GM23338 (cell line): ENCODE measurements at regions not wholly inside any gene's neighbourhood (a gene's known extent, or its start where the extent isn't known, plus 50 kb on each side); places are given as distances from the start of the nearest gene placed in this dataset.

Experiments
- CTCF ChIP-seq, 2 experiments: fragments of 200-600 bp in 1 of 2; sonication (generic) in 1 of 2; conservative IDR thresholded peaks; 2 replicates each; pipeline versions ENCODE4 v1.5.1 to v1.6.1; 2016 to 2017; ENCODE audit warnings: antibody characterized with exemption in 2 of 2, low read depth in 2 of 2, mild to moderate bottlenecking in 2 of 2, moderate library complexity in 1 of 2
- TF ChIP-seq, protein P1 (sequence below): IDR thresholded peaks from one replicate; pipeline ENCODE4 v1.6.1; 2018; ENCODE audit warnings: antibody characterized with exemption; ENCODE audit not compliant: unreplicated experiment

DNA sequence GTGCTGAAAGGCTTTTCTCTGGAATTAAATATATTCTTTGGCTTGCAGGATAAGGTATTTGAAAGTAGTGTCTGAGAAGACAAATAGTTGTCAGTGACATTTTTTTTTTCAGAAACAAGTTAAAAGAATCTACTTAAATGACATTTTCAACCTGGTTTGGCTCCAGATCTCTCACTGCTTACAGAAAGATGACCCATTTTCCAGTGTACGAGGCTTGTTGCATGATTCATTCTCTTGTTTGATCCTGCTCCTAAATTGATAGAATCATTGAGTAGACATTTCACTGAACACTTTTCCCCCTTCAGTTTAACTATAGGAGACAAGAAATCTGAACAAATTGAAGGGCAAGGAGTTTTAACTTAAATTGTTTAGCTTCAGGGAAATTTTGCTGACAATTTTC, 546.1 kb downstream of the ZNF608 start:
- no peak for TF ChIP-seq CTCF (conservative IDR thresholded peaks at IDR 0.05; ENCODE audit: low read depth in 2 of 2)
- TF ChIP-seq, protein P1, sequence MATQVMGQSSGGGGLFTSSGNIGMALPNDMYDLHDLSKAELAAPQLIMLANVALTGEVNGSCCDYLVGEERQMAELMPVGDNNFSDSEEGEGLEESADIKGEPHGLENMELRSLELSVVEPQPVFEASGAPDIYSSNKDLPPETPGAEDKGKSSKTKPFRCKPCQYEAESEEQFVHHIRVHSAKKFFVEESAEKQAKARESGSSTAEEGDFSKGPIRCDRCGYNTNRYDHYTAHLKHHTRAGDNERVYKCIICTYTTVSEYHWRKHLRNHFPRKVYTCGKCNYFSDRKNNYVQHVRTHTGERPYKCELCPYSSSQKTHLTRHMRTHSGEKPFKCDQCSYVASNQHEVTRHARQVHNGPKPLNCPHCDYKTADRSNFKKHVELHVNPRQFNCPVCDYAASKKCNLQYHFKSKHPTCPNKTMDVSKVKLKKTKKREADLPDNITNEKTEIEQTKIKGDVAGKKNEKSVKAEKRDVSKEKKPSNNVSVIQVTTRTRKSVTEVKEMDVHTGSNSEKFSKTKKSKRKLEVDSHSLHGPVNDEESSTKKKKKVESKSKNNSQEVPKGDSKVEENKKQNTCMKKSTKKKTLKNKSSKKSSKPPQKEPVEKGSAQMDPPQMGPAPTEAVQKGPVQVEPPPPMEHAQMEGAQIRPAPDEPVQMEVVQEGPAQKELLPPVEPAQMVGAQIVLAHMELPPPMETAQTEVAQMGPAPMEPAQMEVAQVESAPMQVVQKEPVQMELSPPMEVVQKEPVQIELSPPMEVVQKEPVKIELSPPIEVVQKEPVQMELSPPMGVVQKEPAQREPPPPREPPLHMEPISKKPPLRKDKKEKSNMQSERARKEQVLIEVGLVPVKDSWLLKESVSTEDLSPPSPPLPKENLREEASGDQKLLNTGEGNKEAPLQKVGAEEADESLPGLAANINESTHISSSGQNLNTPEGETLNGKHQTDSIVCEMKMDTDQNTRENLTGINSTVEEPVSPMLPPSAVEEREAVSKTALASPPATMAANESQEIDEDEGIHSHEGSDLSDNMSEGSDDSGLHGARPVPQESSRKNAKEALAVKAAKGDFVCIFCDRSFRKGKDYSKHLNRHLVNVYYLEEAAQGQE: no peak
